Astrocyte (in vitro differentiated cells and primary cell): ENCODE measurements at regions not wholly inside any gene's neighbourhood (a gene's known extent, or its start where the extent isn't known, plus 50 kb on each side); places are given as distances from the start of the nearest gene placed in this dataset.
"Not testable (repeated sequence)": the region's sequence is repeated elsewhere in the genome, so short reads cannot be mapped to it uniquely, and the experiment has no call there.

Source experiments
- EZH2 ChIP-seq: IDR thresholded peaks from 2 replicates; pipeline ENCODE4 v1.6.1; 2012; ENCODE audit warnings: mild to moderate bottlenecking, low read length, inconsistent platforms; ENCODE audit not compliant: insufficient read depth
- TF ChIP-seq, protein P1 (sequence below): IDR thresholded peaks from 2 replicates; pipeline ENCODE4 v1.5.1; 2011; ENCODE audit warnings: low read depth, mild to moderate bottlenecking, inconsistent platforms, low read length, moderate library complexity; ENCODE audit not compliant: insufficient read depth

DNA sequence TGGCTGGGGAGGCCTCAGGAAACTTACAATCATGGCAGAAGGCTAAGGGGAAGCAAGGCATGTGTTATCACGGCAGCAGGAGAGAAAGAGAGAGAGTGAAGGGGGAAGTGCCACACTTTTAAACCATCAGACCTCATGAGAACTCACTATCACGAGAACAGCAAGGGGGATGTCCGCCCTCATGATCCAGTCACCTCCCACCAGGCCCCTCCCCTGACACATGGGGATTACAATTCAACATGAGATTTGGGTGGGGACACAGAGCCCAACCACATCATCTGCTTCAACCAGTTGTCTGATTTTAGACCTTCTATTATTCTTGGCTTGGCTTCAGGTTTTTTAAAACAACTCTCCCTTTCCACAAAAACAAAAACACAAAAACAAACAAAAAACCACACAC lies 93.7 kb upstream of the BASP1 start:
- TF ChIP-seq, protein P1, sequence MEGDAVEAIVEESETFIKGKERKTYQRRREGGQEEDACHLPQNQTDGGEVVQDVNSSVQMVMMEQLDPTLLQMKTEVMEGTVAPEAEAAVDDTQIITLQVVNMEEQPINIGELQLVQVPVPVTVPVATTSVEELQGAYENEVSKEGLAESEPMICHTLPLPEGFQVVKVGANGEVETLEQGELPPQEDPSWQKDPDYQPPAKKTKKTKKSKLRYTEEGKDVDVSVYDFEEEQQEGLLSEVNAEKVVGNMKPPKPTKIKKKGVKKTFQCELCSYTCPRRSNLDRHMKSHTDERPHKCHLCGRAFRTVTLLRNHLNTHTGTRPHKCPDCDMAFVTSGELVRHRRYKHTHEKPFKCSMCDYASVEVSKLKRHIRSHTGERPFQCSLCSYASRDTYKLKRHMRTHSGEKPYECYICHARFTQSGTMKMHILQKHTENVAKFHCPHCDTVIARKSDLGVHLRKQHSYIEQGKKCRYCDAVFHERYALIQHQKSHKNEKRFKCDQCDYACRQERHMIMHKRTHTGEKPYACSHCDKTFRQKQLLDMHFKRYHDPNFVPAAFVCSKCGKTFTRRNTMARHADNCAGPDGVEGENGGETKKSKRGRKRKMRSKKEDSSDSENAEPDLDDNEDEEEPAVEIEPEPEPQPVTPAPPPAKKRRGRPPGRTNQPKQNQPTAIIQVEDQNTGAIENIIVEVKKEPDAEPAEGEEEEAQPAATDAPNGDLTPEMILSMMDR, result not testable (repeated sequence)
- not testable (repeated sequence) for TF ChIP-seq EZH2
